ENCODE measurements at regions not wholly inside any gene's neighbourhood (a gene's known extent, or its start where the extent isn't known, plus 50 kb on each side); places are given as distances from the start of the nearest gene placed in this dataset.

- Histone ChIP-seq H2AFZ (ENCODE audit: low read length) (no peak overlapping the region), H3T11ph (ENCODE audit: low read length) (no peak overlapping the region), H3K56ac (ENCODE audit: insufficient read length, low read depth, low read length) (no peak overlapping the region), H3K23me2 (ENCODE audit: insufficient read length, low read depth, low read length, poor library complexity, severe bottlenecking) (no peaks in the 10 kb centered on the region), H3K4ac (ENCODE audit: low read depth, low read length) (no peak overlapping the region), H4K5ac (ENCODE audit: insufficient read length, low read depth, low read length) (no peak overlapping the region), H3K9me3 (ENCODE audit: control insufficient read depth, low read depth, low read length) (no peaks in the 10 kb centered on the region), H4K91ac (ENCODE audit: insufficient read length, low read depth, low read length) (no peak overlapping the region), H3K79me1 (ENCODE audit: insufficient read depth, low read depth, low read length, poor library complexity, severe bottlenecking) (no peaks in the 10 kb centered on the region), H3K4me2 (ENCODE audit: insufficient read depth, insufficient read length, low read length) (no peak overlapping the region), H2BK20ac (ENCODE audit: low read depth, low read length, poor library complexity, severe bottlenecking) (no peak overlapping the region), H3K18ac (ENCODE audit: insufficient read length, low read depth, low read length) (no peak overlapping the region), H2BK120ac (ENCODE audit: low read depth, low read length, poor library complexity, severe bottlenecking) (no peak overlapping the region), H2BK15ac (ENCODE audit: low read depth, low read length) (no peak overlapping the region), H3K4me1 (ENCODE audit: insufficient read depth, low read length) (no peaks in the 10 kb centered on the region; the same call in 1 of the 2 replicates), H3K14ac (ENCODE audit: insufficient read depth, low read length) (no peak overlapping the region), H4K20me1 (ENCODE audit: control insufficient read depth, insufficient read depth, insufficient read length) (no peaks in the 10 kb centered on the region), H3K79me2 (ENCODE audit: insufficient read depth, low read length) (no peaks in the 10 kb centered on the region), H2AK5ac (ENCODE audit: insufficient read length, low read length) (no peak overlapping the region), H2BK12ac (ENCODE audit: insufficient read length, low read depth, low read length) (no peak overlapping the region), H3K9ac (ENCODE audit: extremely low read depth, insufficient read length, low read length) (no peak overlapping the region), H4K8ac (replicated peaks; ENCODE audit: insufficient read length, low read depth, low read length) (no peak overlapping the region), H3K23ac (ENCODE audit: insufficient read length, low read depth, low read length) (no peak overlapping the region), H2BK5ac (ENCODE audit: insufficient read length, low read length) (no peak overlapping the region), H3K27ac (ENCODE audit: insufficient read length, low read depth, low read length) (no peak overlapping the region), H3K27me3 (ENCODE audit: insufficient read depth, low read length) (no peaks in the 10 kb centered on the region; the same call in 1 of the 2 replicates)
- peaks cover 22 to 32% of the 10 kb centered on the region in 2 experiments for H3K4me1 Mint-ChIP-seq
- no peak for TF ChIP-seq CTCF (conservative IDR thresholded peaks at IDR 0.05)
- WGBS (ENCODE audit: extremely low coverage, insufficient read length, low lambda C conversion rate): no CpG with 5 or more reads among the region's 5 CpGs
- no peaks in the 10 kb centered on the region for H3K9me3 Mint-ChIP-seq
- no peak overlapping the region for H3K4me3 Mint-ChIP-seq
- no peak for DNase-seq
- H3K27me3 Mint-ChIP-seq (ENCODE audit: low read depth): peaks cover 10% of the 10 kb centered on the region; the same call in 1 of the 2 replicates
- H3K27ac Mint-ChIP-seq: no peak overlapping the region
- H3K36me3 Mint-ChIP-seq (ENCODE audit: insufficient read depth in 1 of 3, low read depth in 3 of 3): no peaks in the 10 kb centered on the region
Observed at GRCh38 chr3:14299767-14300166, 102.6 kb upstream of the SLC6A6 start.
